NB4 (cell line): ENCODE measurements at regions not wholly inside any gene's neighbourhood (a gene's known extent, or its start where the extent isn't known, plus 50 kb on each side); places are given as distances from the start of the nearest gene placed in this dataset.

ENCODE experiments used
- DNase-seq: peaks from one replicate; pipeline ENCODE4 v3.0.0; 2010; ENCODE audit warnings: low read depth
- H3K4me3 ChIP-seq: one replicate; pipeline ENCODE4 v1.5.1; 2011; ENCODE audit warnings: mild to moderate bottlenecking, low read depth, low read length, moderate library complexity
- CTCF ChIP-seq: IDR thresholded peaks from one replicate; pipeline ENCODE4 v1.5.1; 2012; ENCODE audit warnings: low read depth, low read length
- MAX ChIP-seq: IDR thresholded peaks from 2 replicates; pipeline ENCODE4 v1.6.1; 2011; ENCODE audit warnings: low read depth, low read length
- MYC ChIP-seq: IDR thresholded peaks from 2 replicates; pipeline ENCODE4 v1.6.1; 2011; ENCODE audit warnings: low read depth, low read length
- POLR2A ChIP-seq: IDR thresholded peaks from 2 replicates; pipeline ENCODE4 v1.6.1; 2011; ENCODE audit warnings: mild to moderate bottlenecking; ENCODE audit not compliant: insufficient read length; ENCODE audit errors: extremely low read depth

GRCh38 chrX:39507617-39508299, 590.0 kb downstream of the BCOR start:
- no peak for DNase-seq
- no peak for TF ChIP-seq POLR2A
- no peak for TF ChIP-seq MYC
- TF ChIP-seq MAX, result no peak
- TF ChIP-seq CTCF, result no peak
- H3K4me3 ChIP-seq, result no peak overlapping the region

GRCh38 chrX:39508300-39508692, 589.5 kb downstream of the BCOR start:
- DNase-seq, result no peak
- TF ChIP-seq MYC (no peak), MAX (no peak), CTCF (no peak), POLR2A (no peak)
- H3K4me3 ChIP-seq, result no peak overlapping the region

- H3K4me3 ChIP-seq, result no peak overlapping the region
- TF ChIP-seq MYC (no peak), MAX (no peak), POLR2A (no peak), CTCF (no peak)
- no peak for DNase-seq
Observed at GRCh38 chrX:39509157-39509556, 588.6 kb downstream of the BCOR start.

GRCh38 chrX:39513836-39514235, 583.9 kb downstream of the BCOR start:
- no peak for DNase-seq
- TF ChIP-seq MAX (no peak), MYC (no peak), POLR2A (no peak), CTCF (no peak)

GRCh38 chrX:39514801-39515200, 583.0 kb downstream of the BCOR start:
- DNase-seq, result no peak
- no peak overlapping the region for H3K4me3 ChIP-seq
- TF ChIP-seq MAX (no peak), CTCF (no peak), MYC (no peak), POLR2A (no peak)

More at GRCh38 chrX:39513836-39514235, 583.9 kb downstream of the BCOR start:
- H3K4me3 ChIP-seq, result no peak overlapping the region
